T-cell (primary cell): ENCODE measurements at regions not wholly inside any gene's neighbourhood (a gene's known extent, or its start where the extent isn't known, plus 50 kb on each side); places are given as distances from the start of the nearest gene placed in this dataset.

Experiments used
- ATAC-seq, 4 experiments: fragments of 200-7000 bp in 3 of 4; fragments of 150-1000 bp in 1 of 4; cut with Tn5 transposase; replicated peaks in 1 of 4; 1 replicate in 3 of 4; 2 replicates in 1 of 4; pipeline ENCODE4 v1.10.0; 2021; ENCODE audit warnings: moderate library complexity in 3 of 4, mild to moderate bottlenecking in 2 of 4, moderate number of reproducible peaks in 1 of 4
- CTCF ChIA-PET, 2 donors: fragments of 300-600 bp; sonication (Branson Sonifier 250); formaldehyde crosslinking; loops; one replicate each; lab custom pipeline; 2022; ENCODE audit warnings: antibody characterized with exemption in 2 of 2; lab: Charles Lee
- POLR2A ChIA-PET, 2 donors: fragments of 300-600 bp; sonication (Branson Sonifier 250); formaldehyde crosslinking; loops; one replicate each; lab custom pipeline; 2022; ENCODE audit warnings: antibody characterized with exemption in 2 of 2; lab: Charles Lee
- DNase-seq, 35 experiments: peaks; one replicate each; pipeline versions ENCODE4 v3.0.0 to v3.0.0-alpha.2; 2013 to 2023
- H3K27ac ChIP-seq: one replicate; pipeline ENCODE4 v1.5.1; 2013; ENCODE audit warnings: low read length
- H3K27me3 ChIP-seq, 2 experiments: replicated peaks in 1 of 2; 1 replicate in 1 of 2; 2 replicates in 1 of 2; pipeline versions ENCODE4 v1.6.1 to v1.7.0; 2013; ENCODE audit warnings: low read length in 1 of 2, mixed read lengths in 1 of 2; ENCODE audit not compliant: control insufficient read depth in 2 of 2, insufficient read depth in 2 of 2; ENCODE audit errors: extremely low read depth in 1 of 2
- H3K36me3 ChIP-seq, 2 donors: 1 replicate in 1 of 2; 2 replicates in 1 of 2; pipeline versions ENCODE4 v1.6.1 to v1.7.0; 2013; ENCODE audit warnings: low read length in 1 of 2; ENCODE audit not compliant: control insufficient read depth in 2 of 2, insufficient read depth in 1 of 2; ENCODE audit errors: extremely low read depth in 1 of 2
- H3K4me1 ChIP-seq, 2 experiments: 1 replicate in 1 of 2; 2 replicates in 1 of 2; pipeline versions ENCODE4 v1.6.1 to v1.7.0; 2013; ENCODE audit warnings: low read length in 2 of 2, mixed read lengths in 1 of 2; ENCODE audit not compliant: insufficient read depth in 2 of 2, control insufficient read depth in 1 of 2; ENCODE audit errors: extremely low read depth in 1 of 2
- H3K4me3 ChIP-seq, 2 donors: 1 replicate in 1 of 2; 2 replicates in 1 of 2; pipeline versions ENCODE4 v1.5.1 to v1.7.0; 2013; ENCODE audit warnings: mild to moderate bottlenecking in 2 of 2, low read length in 1 of 2, moderate library complexity in 1 of 2; ENCODE audit not compliant: control insufficient read depth in 1 of 2; ENCODE audit errors: extremely low read depth in 1 of 2
- H3K9me3 ChIP-seq: 2 replicates; pipeline ENCODE4 v1.7.0; 2013
- H3K27ac Mint-ChIP-seq, 2 donors: one replicate each; pipeline ENCODE4 v1.8.0; 2020 to 2021; ENCODE audit warnings: mild to moderate bottlenecking in 2 of 2, mixed read lengths in 2 of 2
- H3K27me3 Mint-ChIP-seq, 2 donors: one replicate each; pipeline ENCODE4 v1.8.0; 2021 to 2022; ENCODE audit warnings: mixed read lengths in 2 of 2
- H3K36me3 Mint-ChIP-seq: one replicate; pipeline ENCODE4 v1.8.0; 2021; ENCODE audit warnings: mixed read lengths
- H3K4me1 Mint-ChIP-seq, 3 donors: one replicate each; pipeline ENCODE4 v1.8.0; 2020 to 2022; ENCODE audit warnings: mixed read lengths in 3 of 3, mild to moderate bottlenecking in 1 of 3
- H3K4me3 Mint-ChIP-seq, 3 donors: one replicate each; pipeline ENCODE4 v1.8.0; 2020 to 2022; ENCODE audit warnings: mild to moderate bottlenecking in 3 of 3, mixed read lengths in 3 of 3, moderate library complexity in 3 of 3
- H3K9me3 Mint-ChIP-seq, 3 donors: one replicate each; pipeline ENCODE4 v1.8.0; 2020 to 2022; ENCODE audit warnings: mixed read lengths in 3 of 3
- WGBS: methylation state at CpG from one replicate; pipeline ENCODE4 v1.1.5; 2013; ENCODE audit warnings: missing lambda C conversion rate; ENCODE audit not compliant: insufficient coverage; 5-methylcytosine and 5-hydroxymethylcytosine counted together

- H3K9me3 Mint-ChIP-seq = no peaks in the 10 kb centered on the region
- no peaks in the 10 kb centered on the region for H3K4me1 ChIP-seq
- no peaks in the 10 kb centered on the region for H3K36me3 Mint-ChIP-seq
- CTCF ChIA-PET = no interaction called here
- H3K27me3 Mint-ChIP-seq = peaks cover 0 to 3% of the 10 kb centered on the region in 2 donors
- ATAC-seq (no peak), DNase-seq (no peak)
- no peak overlapping the region for H3K27ac ChIP-seq
- H3K36me3 ChIP-seq = no peaks in the 10 kb centered on the region
- POLR2A ChIA-PET = no interaction called here
- no peak overlapping the region for H3K27ac Mint-ChIP-seq
- H3K4me1 Mint-ChIP-seq = no peaks in the 10 kb centered on the region
- no peaks in the 10 kb centered on the region for H3K27me3 ChIP-seq
- no peak overlapping the region for H3K4me3 Mint-ChIP-seq
- no peaks in the 10 kb centered on the region for H3K9me3 ChIP-seq
- WGBS = 50% methylated on average over 2 of the region's 2 CpGs
- H3K4me3 ChIP-seq = no peak overlapping the region
Observed at GRCh38 chr1:57957576-57957975, 533.7 kb upstream of the DAB1 start.

- no peaks in the 10 kb centered on the region for H3K27me3 Mint-ChIP-seq
- Histone ChIP-seq H3K36me3 (no peaks in the 10 kb centered on the region), H3K9me3 (no peaks in the 10 kb centered on the region), H3K4me3 (no peak overlapping the region), H3K27me3 (no peaks in the 10 kb centered on the region), H3K27ac (no peak overlapping the region), H3K4me1 (no peaks in the 10 kb centered on the region)
- no peak overlapping the region for H3K4me3 Mint-ChIP-seq
- DNase-seq = no peak
- ATAC-seq = no peak
- ChIA-PET POLR2A (no interaction called here), CTCF (interaction anchor here in 1 of 2 donors (0.7 kb wide), 1 partner anchor 11 kb away, joined by 5 read pairs; no protein-coding TSS in a partner anchor)
- no peaks in the 10 kb centered on the region for H3K9me3 Mint-ChIP-seq
- H3K4me1 Mint-ChIP-seq = no peaks in the 10 kb centered on the region
- no peaks in the 10 kb centered on the region for H3K36me3 Mint-ChIP-seq
- WGBS = 100% methylated on average over 1 of the region's 4 CpGs
- no peak overlapping the region for H3K27ac Mint-ChIP-seq
Observed at GRCh38 chr1:57951390-57951789, 527.5 kb upstream of the DAB1 start.

- no peak for DNase-seq
- ATAC-seq = no peak
- no CpG with 5 or more reads among the region's 2 CpGs for WGBS
- no peak overlapping the region for H3K27ac Mint-ChIP-seq
- H3K9me3 Mint-ChIP-seq = no peaks in the 10 kb centered on the region
- no peak overlapping the region for H3K4me3 Mint-ChIP-seq
- Histone ChIP-seq H3K27me3 (no peaks in the 10 kb centered on the region), H3K4me1 (no peaks in the 10 kb centered on the region), H3K27ac (no peak overlapping the region), H3K9me3 (no peaks in the 10 kb centered on the region), H3K4me3 (no peak overlapping the region), H3K36me3 (no peaks in the 10 kb centered on the region)
- peaks cover 0 to under 1% of the 10 kb centered on the region in 2 donors for H3K27me3 Mint-ChIP-seq
- ChIA-PET POLR2A (no interaction called here), CTCF (no interaction called here)
- no peaks in the 10 kb centered on the region for H3K36me3 Mint-ChIP-seq
- H3K4me1 Mint-ChIP-seq = no peaks in the 10 kb centered on the region
Observed at GRCh38 chr1:57949168-57949567, 525.3 kb upstream of the DAB1 start.

GRCh38 chr1:57947471-57947870 lies 523.6 kb upstream of the DAB1 start:
- Histone ChIP-seq H3K27ac (no peak overlapping the region), H3K4me1 (no peaks in the 10 kb centered on the region), H3K36me3 (no peaks in the 10 kb centered on the region), H3K27me3 (no peaks in the 10 kb centered on the region), H3K9me3 (no peaks in the 10 kb centered on the region), H3K4me3 (no peak overlapping the region)
- ChIA-PET CTCF (no interaction called here), POLR2A (no interaction called here)
- Mint-ChIP-seq H3K4me1 (no peaks in the 10 kb centered on the region), H3K4me3 (no peak overlapping the region), H3K36me3 (no peaks in the 10 kb centered on the region), H3K27me3 (peaks cover 0 to 4% of the 10 kb centered on the region in 2 donors), H3K27ac (no peak overlapping the region), H3K9me3 (no peaks in the 10 kb centered on the region)
- ATAC-seq (no peak), DNase-seq (no peak)
- 88% methylated on average over 3 of the region's 6 CpGs for WGBS

- WGBS = 83% methylated on average over 2 of the region's 4 CpGs
- DNase-seq = no peak
- Mint-ChIP-seq H3K27me3 (peaks cover 0 to 4% of the 10 kb centered on the region in 2 donors), H3K36me3 (no peaks in the 10 kb centered on the region), H3K4me3 (no peak overlapping the region), H3K4me1 (no peaks in the 10 kb centered on the region), H3K27ac (no peak overlapping the region), H3K9me3 (no peaks in the 10 kb centered on the region)
- POLR2A ChIA-PET = no interaction called here
- H3K9me3 ChIP-seq = no peaks in the 10 kb centered on the region
- H3K27ac ChIP-seq = no peak overlapping the region
- no peak overlapping the region for H3K4me3 ChIP-seq
- H3K36me3 ChIP-seq = no peaks in the 10 kb centered on the region
- H3K27me3 ChIP-seq = no peaks in the 10 kb centered on the region
- no peaks in the 10 kb centered on the region for H3K4me1 ChIP-seq
- ATAC-seq = no peak
- CTCF ChIA-PET = no interaction called here
Observed at GRCh38 chr1:57945045-57945444, 521.2 kb upstream of the DAB1 start.

- Histone ChIP-seq H3K4me3 (no peak overlapping the region), H3K27ac (no peak overlapping the region), H3K27me3 (no peaks in the 10 kb centered on the region), H3K4me1 (no peaks in the 10 kb centered on the region), H3K36me3 (no peaks in the 10 kb centered on the region), H3K9me3 (no peaks in the 10 kb centered on the region)
- Mint-ChIP-seq H3K4me1 (no peaks in the 10 kb centered on the region), H3K4me3 (no peak overlapping the region), H3K27me3 (peaks cover 0 to 10% of the 10 kb centered on the region in 2 donors), H3K27ac (no peak overlapping the region), H3K9me3 (peaks cover 0 to 12% (median 0%) of the 10 kb centered on the region in 3 donors), H3K36me3 (no peaks in the 10 kb centered on the region)
- CTCF ChIA-PET = no interaction called here
- no CpG with 5 or more reads among the region's 2 CpGs for WGBS
- no peak for DNase-seq
- POLR2A ChIA-PET = no interaction called here
- no peak for ATAC-seq
Observed at GRCh38 chr1:57943365-57943764, 519.5 kb upstream of the DAB1 start.

GRCh38 chr1:57934745-57935144 lies 510.9 kb upstream of the DAB1 start:
- Histone ChIP-seq H3K4me3 (no peak overlapping the region), H3K9me3 (no peaks in the 10 kb centered on the region), H3K4me1 (no peaks in the 10 kb centered on the region), H3K27ac (no peak overlapping the region), H3K27me3 (no peaks in the 10 kb centered on the region), H3K36me3 (no peaks in the 10 kb centered on the region)
- ChIA-PET POLR2A (no interaction called here), CTCF (no interaction called here)
- Mint-ChIP-seq H3K36me3 (no peaks in the 10 kb centered on the region), H3K9me3 (peaks cover 0 to 22% (median 0%) of the 10 kb centered on the region in 3 donors), H3K4me1 (no peaks in the 10 kb centered on the region), H3K27me3 (peaks cover 0 to 13% of the 10 kb centered on the region in 2 donors), H3K27ac (no peak overlapping the region), H3K4me3 (no peak overlapping the region)
- whole genome bisulfite sequencing = 89% methylated on average over 7 of the region's 8 CpGs
- no peak for ATAC-seq
- DNase-seq = no peak
